GM20431 (cell line): ENCODE measurements at regions not wholly inside any gene's neighbourhood (a gene's known extent, or its start where the extent isn't known, plus 50 kb on each side); places are given as distances from the start of the nearest gene placed in this dataset.

Source experiments
- in situ Hi-C: fragments of 300-500 bp; cut with MseI, MboI; formaldehyde crosslinking; loops from one replicate; pipeline ENCODE4 v1.15.0; 2020; ENCODE audit warnings: low sequenced_read_pairs; ENCODE audit not compliant: unreplicated experiment

DNA sequence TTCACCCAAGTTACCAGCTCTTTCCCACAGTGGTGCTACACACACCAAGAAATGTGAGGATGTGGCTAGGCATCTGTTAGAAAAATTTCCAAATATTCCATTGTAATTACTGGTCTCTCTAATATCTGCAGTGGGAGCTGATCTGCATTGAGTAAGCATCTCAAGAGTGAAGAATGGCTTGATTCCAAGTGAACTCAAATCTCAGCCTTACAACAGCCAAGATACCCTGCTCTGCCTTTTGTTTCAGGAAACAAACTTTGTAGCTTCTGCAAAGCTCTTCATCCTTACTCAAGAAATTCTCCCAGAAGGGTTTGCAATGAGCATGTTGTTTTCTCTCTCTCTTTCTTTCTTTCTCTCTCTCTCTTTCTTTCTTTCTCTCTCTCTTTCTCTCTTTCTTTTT lies 181.1 kb downstream of the FCRL5 start:
- in situ Hi-C loops = loop anchor here (25.0 kb wide), 1 partner anchor 184 kb away; no protein-coding TSS in a partner anchor

DNA sequence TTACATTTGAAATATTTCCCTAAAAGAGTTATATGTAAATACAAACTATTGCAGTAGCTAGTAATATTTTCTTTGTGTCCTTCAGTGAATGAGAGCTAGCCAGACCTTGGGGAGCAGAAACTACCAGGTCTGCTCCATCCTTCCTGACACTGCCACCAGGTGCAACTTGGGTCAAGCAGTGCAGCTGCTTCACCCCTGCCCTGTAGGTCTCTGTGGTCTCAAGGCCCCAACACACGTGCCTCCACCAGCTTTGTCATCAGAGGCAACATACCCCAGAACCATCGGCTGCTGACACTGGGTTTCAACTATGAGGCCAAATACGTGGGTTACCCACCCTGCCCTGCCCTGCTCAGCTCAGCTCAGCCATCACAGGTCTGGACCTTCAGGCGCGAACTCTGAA lies 181.6 kb downstream of the FCRL5 start:
- in situ Hi-C loops = loop anchor here (25.0 kb wide), 1 partner anchor 183 kb away; no protein-coding TSS in a partner anchor

DNA sequence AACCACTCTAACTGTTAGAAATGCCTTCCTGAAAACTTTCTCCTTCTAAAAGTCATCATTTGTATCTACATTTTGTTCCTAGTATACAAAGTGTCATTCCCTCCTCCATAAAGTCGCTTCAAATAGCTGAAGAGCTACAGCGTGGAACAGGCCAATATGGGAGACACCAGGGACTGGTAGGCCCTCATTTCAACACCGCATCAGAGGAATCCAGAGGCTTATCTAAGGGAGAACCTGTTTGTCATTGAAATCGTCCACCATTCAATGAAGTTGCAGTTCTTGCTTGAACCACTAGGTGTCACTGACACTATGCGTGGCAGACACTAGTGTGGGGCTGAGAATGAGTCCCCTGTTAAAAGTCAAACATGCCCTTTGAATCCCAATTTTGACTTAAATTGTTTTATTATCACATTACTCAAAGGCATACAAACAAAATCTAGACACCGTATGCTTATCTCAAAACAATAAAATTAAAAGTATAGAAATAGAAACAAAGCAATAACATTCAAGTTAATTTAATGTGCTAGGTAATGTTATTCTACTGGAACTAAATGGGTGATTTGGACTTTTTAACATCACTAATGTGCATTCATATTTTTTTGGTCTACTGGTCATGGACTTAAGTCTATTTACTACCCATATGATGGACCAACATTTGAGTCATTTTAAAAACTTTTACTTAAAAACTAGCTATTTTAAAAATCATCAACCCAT lies 182.3 kb downstream of the FCRL5 start:
- in situ Hi-C loops = loop anchor here (5.0 to 25.0 kb wide), 2 partner anchors 122 to 183 kb away; no protein-coding TSS in a partner anchor

DNA sequence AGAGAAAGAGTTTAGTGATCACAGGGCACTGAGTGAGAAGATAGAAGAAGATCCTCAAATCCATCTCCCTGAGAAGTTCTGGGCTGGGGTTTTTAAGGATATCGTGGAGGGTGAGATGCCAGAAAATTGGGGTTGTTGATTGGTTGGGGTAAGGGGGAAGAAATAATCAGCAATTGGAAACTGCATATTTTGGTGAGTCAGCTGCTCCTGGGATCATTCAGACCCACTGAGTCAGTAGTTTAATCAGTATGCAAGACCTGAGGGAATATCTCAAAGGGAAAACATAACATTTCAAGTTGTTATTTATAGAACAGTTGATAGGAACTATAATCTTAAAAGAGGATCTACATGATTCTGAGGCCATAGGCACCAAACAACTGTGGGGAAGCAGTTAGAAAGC lies 183.4 kb downstream of the FCRL5 start:
- in situ Hi-C loops = loop anchor here (5.0 to 25.0 kb wide), 2 partner anchors 123 to 182 kb away; no protein-coding TSS in a partner anchor

DNA sequence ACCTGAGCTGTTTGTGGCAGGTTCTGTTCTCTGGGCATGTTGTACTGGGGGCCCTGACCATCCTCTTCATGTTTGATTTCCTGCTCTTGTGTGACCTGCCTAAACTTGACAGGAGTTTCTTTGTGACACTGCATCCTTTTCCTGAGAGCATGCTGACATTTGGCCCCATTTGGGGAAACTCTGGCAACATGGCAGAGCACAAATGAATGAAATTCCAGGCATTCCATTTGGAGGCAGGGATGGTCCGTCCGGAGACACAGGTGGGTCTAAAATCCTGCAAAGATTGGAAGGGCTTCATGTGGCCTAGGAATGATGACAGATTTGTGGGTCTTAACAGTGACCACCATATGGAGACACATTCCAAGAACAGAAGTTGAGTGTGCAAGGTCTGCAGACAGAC lies 184.0 kb downstream of the FCRL5 start:
- in situ Hi-C loops = loop anchor here (5.0 to 25.0 kb wide), 2 partner anchors 124 to 181 kb away; no protein-coding TSS in a partner anchor

DNA sequence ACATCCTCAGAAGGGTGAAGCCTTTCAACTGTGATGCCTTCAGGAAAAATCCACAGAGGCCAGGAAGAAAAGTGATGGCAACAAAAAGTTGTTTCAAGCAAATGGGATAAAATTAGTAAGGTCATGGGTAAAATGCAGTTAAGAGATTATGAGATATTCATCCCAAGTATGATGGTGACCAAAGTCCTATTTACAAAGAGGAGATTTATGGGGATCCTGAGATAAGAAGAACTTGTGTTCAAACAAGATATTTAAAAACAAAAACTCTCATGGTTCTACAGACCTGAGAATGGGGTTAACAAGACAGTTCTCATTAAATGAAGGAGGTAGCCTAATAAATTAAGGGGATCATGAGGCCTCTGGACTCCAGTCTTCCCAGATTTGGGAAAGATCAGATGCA lies 184.4 kb downstream of the FCRL5 start:
- in situ Hi-C loops = loop anchor here (5.0 to 25.0 kb wide), 2 partner anchors 124 to 181 kb away; no protein-coding TSS in a partner anchor

DNA sequence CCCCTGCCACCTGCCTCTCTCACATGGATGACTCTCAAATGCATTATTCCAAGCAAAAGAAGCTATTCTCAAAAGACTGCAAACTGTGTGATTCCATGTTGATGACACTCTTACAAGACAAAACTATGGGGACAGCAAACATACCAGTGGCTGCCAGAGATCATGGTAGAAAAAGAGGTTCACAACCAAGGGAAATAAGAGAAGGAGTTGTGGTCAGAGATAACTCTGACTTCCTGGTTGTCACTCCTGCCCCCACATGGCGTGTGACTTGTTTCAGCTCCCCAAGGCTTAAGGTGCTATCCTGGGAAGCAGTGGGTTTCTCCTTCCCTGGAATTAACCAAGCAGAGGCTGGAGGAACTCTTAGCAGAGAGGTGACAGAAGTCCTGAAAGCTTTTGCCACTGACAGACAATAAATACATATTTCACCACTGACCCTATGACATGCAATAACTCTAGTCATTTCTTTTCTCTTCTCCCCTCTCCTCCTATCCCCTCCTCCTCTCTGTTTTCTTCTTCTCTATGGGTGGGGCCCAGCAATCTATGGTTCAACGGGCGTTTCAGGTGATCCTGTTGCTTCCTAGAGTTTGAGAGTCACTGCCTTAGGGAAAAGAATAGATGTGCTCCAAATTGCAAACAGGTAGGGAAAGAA lies 185.1 kb downstream of the FCRL5 start:
- in situ Hi-C loops = loop anchor here (5.0 to 25.0 kb wide), 2 partner anchors 125 to 180 kb away; no protein-coding TSS in a partner anchor

DNA sequence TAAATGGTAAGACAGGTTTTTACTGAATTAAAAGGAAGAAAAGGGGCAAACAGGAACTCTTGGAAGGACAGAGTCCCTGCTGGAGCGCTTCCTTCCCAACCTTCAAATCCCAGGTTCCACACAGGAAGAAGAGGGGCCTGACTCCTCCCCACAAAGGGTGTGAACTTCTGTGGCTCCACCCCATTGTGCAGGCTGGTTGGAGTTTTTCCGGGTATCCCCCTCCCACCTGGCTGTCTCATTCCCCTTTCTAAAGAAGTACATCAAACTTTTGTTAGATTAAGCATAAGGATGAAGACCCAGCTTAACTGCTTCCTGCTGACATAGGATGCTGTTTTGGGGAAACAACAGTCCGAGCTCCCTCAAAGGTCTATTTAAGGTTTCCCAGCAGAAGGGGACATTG lies 187.7 kb downstream of the FCRL5 start:
- in situ Hi-C loops = loop anchor here (5.0 to 25.0 kb wide), 2 partner anchors 128 to 177 kb away; no protein-coding TSS in a partner anchor

DNA sequence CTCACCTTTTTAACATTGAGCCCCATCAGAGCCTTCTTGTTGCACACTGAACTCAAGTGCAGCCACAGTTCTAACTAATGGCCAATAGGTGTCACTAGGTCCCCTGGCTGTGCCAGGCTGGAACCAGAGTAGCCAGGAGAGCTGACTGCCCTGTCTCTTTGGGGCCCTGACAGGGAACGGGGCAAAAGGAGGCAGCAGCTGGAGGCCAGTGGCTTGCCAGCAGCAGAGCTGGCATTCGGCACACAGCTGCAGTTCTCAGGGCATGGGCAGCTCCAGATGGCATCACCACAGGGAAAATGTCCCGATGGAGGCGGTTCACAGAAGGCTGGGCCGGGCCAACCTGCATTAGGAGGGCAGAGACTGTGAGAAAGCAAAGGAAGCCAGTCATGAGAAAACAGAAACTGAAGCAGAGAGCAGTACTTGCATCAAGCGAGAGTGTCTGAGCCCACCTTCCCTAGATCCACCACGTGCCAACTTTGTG lies 188.6 kb downstream of the FCRL5 start:
- in situ Hi-C loops = loop anchor here (25.0 kb wide), 1 partner anchor 176 kb away; no protein-coding TSS in a partner anchor

DNA sequence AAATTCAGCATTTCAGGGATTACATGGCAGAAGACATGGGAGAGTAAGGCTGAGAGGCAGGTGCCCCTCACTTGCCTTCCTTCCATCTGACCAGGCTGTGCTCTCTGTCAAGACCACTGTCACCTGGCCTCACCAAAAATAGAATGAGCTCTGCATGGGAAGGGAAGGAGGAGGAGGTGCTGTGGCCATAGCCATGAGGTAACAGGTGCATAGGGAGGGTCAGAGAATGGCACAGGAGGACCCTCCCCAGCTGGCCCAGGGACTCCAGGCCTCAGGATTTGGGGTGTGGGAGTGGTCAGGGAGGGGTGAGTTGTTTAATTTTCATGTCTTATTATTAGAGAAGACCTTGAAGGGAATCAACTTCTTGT lies 192.3 kb downstream of the FCRL5 start:
- in situ Hi-C loops = loop anchor here (25.0 kb wide), 1 partner anchor 173 kb away; no protein-coding TSS in a partner anchor

DNA sequence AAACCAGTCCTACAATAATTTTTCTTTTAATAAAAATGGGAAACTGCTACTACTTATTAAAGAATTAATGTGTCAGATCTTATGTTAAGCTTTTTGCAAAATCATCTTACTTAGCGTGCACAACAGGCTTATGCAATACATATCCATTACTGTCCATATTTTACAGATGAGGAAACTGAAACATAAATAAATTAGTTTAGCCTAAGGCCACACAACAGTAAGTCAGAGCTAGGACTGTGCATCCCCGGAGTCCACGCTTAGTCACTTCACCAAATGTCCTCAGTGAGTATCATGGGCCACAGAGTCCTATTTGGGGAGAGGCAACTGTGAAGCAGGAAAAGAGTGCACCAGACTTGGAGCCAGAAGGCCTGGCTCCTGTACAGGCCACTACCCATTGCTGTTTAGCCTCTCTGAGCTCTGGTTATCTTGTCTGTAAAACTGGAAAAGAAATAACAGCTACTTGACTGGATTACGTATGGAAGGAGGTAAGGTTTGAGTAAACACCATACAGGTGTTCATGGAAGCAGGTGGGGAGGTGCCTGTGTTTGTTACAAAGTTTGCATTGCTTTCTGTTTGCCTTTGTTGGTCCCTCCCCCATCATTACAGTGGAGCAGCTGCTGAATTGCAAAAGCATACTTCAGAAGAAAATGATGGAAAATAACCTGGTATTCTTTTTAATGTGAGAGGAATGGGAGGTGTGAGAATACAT lies 192.8 kb downstream of the FCRL5 start:
- in situ Hi-C loops = loop anchor here (25.0 kb wide), 1 partner anchor 172 kb away; no protein-coding TSS in a partner anchor

DNA sequence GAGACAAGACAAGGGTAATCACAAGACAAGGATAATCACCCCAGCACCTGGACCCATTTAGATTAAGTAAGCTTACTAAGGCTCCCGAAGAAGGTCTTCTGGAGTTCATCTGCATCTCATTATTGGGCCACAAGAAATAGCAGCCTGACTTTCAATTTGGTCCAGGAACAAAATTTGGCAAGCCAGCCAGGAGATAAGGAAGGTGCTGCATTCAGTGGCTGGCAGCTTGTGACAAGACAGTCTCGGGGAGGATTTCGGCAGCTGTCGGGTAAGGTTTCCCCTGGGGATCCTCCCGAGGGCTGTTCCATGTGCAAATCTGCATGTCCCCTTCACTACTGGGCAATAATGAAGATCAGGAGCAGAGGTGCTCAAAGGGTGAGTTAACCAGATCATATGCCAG lies 195.2 kb downstream of the FCRL5 start:
- in situ Hi-C loops = loop anchor here (25.0 kb wide), 1 partner anchor 170 kb away; no protein-coding TSS in a partner anchor

DNA sequence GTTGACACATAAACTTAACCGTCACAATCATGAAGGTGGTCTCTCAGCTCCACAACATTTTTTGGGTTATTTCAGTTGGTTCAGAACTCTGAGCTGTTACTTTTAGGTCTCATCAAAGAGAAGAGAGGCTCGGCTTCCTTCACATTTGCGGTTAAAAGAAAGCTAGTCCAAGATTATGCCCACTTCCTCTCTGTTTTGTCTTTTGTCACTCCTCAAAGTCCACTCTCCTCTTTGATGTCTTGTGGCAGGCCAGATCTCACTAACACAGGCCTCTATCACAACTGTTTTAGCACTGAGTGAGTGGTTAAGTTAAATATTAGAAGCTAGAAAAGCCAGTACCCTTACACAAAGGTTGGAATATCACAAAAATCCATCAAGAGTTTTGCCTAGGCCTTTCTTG lies 195.7 kb downstream of the FCRL5 start:
- in situ Hi-C loops = loop anchor here (25.0 kb wide), 1 partner anchor 169 kb away; no protein-coding TSS in a partner anchor

DNA sequence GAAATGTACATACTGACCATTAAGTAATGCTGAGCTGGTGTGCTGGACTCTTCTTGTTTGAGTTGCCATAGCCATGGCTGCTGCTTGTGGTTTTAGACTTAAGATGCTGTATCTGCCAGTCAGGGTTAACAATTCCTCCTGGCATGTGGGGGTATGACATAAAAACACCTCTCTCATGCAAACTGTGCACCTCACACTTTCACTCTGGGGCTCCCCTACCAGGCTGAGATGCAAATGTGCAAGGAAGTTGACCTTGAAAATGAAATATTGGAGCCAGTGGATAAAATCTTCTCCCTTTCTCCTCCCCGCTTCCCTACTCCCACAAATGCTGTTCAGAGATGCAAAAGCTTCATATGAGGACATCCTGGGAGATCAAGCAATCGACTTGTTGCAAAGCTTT lies 198.8 kb downstream of the FCRL5 start:
- in situ Hi-C loops = loop anchor here (25.0 kb wide), 1 partner anchor 166 kb away; no protein-coding TSS in a partner anchor

DNA sequence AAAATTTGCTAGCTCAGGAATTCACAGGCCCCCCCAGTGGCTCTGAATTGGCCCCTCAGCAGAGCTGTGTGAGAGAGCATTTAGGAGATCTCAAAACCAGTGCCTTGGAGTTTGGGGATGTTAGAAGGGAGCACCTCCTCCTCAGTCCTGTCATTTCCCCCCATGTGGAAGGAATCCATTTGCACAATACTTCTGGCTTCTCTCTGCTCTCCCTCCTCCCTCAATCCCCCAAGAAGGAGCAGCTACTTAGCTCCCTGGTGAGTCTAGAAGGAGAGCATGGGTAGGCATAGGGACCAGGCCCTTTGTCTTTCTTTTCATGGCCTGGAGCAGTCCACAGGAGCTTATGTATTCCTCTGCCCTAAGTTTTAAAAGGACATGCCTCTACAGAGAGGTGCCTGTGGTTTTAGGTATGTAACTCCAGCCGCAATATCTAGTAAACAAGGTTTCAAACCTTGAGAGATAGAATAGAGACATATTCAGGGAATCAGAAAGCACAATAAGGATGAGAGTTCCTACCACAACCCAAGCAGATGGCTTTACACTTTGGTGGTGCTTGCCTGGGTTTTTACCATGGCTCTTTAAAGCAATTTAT lies 199.4 kb downstream of the FCRL5 start:
- in situ Hi-C loops = loop anchor here (25.0 kb wide), 1 partner anchor 166 kb away; no protein-coding TSS in a partner anchor

DNA sequence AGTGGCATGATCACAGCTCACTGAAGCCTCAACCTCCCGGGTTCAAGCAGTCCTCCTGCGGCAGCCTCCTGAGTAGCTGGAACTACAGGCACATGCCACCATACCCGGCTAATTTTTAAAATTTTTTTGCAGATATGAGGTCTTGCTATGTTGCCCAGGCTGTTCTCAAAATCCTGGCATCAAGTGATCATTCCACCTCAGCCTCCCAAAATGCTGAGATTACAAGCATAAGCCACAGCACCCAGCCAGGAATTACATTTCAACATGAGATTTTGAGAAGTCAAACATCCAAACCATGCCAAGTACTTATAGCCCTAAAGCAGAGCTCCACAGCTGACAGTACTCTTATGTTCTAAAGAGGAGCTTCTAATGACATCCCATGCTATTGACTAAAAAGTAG lies 200.1 kb downstream of the FCRL5 start:
- in situ Hi-C loops = loop anchor here (25.0 kb wide), 1 partner anchor 165 kb away; no protein-coding TSS in a partner anchor

DNA sequence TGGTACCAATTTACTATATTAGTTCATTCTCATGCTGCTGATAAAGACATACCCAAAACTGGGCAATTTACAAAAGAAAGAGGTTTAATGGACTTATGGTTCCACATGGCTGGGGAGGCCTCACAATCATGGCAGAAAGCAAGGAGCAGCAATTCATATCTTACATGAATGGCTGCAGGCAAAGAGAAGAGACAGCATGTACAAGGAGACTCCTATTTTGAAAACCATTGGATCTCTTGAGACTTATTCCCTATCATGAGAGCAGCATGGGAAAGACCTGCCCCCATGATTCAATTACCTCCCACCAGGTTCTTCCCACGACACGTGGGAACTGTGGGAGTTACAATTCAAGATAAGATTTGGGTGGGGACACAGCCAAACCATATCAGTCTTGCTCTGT lies 200.5 kb downstream of the FCRL5 start:
- in situ Hi-C loops = loop anchor here (25.0 kb wide), 1 partner anchor 164 kb away; no protein-coding TSS in a partner anchor

DNA sequence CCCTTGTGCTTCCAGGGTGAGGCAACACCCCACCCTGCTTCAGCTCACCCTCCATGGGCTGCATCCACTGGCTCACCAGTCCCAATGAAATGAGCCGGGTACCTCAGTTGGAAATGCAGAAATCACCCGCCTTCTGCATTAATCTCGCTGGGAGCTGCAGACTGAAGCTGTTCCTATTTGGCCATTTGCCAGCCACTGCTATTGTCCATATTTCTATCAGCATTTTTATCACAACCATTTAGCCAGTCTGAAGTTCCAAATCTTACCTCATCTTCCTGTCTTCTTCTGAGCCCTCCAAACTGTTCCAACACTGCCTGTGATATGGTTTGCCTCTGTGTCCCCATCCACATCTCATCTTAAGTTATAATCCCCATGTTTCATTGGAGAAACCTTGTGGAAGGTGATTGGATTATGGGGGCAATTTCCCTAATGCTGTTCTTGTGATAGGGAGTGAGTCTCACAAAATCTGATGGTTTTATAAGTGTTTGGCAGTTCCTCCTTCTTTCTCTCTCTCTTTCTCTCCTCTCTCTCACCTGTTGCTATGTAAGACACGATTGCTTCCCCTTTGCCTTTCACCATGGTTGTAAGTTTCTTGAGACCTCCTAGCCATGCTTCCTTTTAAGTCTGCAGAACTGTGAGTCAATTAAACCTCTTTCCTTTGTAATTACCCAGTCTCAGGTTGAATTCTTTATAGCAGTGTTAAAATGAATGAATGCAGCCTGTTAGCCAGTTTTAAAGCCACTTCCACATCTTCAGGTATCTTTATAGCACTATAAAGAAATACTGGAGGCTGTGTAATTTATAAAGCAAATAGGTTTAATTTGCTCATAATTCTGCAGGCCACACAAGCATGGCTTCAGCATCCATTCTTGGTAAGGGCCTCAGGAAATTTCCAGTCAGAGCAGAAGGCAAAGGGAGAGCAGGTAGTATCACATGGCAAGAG lies 203.5 kb downstream of the FCRL5 start:
- in situ Hi-C loops = no loop called here
